HK-2 (cell line): ENCODE measurements at regions not wholly inside any gene's neighbourhood (a gene's known extent, or its start where the extent isn't known, plus 50 kb on each side); places are given as distances from the start of the nearest gene placed in this dataset.
A peak's percentile ranks its signal among the peaks of the same experiment; 100 is the strongest.

Experiments
- DNase-seq: peaks from one replicate; pipeline ENCODE4 v3.0.0-alpha.2; 2018; ENCODE audit not compliant: unreplicated experiment

- no peak for DNase-seq
Measured at GRCh38 chr4:33296876-33297455, 2576.8 kb downstream of the PCDH7 start.

GRCh38 chr4:33302321-33302720, 2582.2 kb downstream of the PCDH7 start:
- DNase-seq: no peak

- no peak for DNase-seq
Measured at GRCh38 chr4:33306131-33306530, 2586.0 kb downstream of the PCDH7 start.

GRCh38 chr4:33316033-33316432, 2595.9 kb downstream of the PCDH7 start:
- no peak for DNase-seq

GRCh38 chr4:33316578-33316977, 2596.4 kb downstream of the PCDH7 start:
- no peak for DNase-seq

GRCh38 chr4:33323393-33323792, 2603.2 kb downstream of the PCDH7 start:
- no peak for DNase-seq

DNA sequence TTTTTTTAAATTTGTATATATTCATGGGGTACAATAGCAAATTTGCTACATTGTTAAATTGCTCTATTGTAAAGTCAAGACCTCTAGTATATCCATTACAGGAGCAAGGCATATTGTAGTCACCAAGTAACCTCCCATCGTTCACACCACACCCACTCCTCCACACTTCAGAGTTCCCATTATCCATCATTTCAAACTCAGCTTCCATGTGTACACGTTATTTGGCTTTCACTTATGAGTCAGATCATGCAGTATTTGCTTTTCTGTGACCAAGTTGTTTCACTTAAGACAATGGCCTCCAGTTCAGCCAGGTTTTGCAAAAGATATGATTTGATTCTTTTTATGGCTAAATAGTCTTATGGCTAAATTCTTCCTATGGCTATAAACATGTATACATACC, 2614.2 kb downstream of the PCDH7 start:
- DNase-seq: no peak

- DNase-seq: no peak
Measured at GRCh38 chr4:33339762-33340161, 2619.6 kb downstream of the PCDH7 start.

DNA sequence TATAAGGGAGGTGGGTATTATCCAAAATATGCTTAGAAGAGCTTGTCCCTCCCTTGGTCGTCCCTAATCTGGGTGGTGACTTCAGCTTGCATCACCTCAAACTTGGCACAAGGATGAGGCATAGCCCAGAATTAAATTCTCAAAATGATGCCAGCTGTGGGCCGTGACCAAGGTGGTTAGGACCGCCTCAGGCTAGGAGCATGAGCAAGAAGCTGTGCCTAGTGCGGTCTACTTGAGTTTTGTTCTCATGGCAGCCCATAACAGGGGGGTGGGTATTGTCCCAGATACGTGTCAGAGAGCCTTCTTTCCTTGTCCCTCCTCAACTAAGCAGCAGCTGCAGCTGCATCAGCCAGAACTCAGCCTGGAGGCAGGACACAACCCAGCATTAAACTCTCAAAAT, 2620.0 kb downstream of the PCDH7 start:
- no peak for DNase-seq

DNA sequence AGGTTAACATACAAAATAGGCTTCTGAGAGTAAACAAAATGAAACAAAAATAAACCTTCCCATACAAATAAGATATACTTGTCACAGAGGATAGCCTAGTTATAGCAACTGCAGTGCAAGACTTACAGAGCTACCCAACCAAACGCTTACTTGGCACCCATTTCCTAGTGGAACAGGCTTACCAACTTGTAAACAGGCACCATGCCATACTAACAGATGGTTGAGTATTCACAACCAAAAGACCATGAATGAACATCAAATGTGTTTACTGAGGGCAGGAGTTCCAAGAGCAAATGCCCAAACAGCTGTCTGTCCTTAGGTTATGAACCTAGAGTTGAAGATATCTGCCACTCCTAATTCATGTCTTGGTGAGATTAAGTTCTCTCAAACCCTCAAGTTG, 2629.2 kb downstream of the PCDH7 start:
- DNase-seq: no peak

DNA sequence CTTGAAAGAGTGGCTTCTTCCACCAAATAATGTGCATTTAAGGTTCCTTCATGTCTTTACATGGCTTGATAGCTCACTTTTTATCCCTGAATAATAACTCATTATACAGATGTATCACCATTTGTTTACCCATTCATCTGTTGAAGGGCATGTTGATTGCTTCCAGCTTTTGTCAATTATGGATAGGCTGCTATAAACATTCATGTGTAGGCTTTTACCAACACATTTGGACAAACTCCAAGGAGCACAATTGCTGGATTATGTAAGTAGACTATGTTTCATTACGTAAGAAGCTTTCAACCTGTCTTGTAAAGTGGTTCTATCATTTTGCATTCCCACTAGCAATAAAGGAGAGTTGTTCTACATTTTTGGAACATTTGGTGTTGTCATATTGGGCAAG, 2637.0 kb downstream of the PCDH7 start:
- DNase-seq: no peak

GRCh38 chr4:33369446-33369845, 2649.3 kb downstream of the PCDH7 start:
- DNase-seq: peak; percentile 1

GRCh38 chr4:33381816-33382215, 2661.6 kb downstream of the PCDH7 start:
- no peak for DNase-seq

- no peak for DNase-seq
Measured at GRCh38 chr4:33386764-33387163, 2666.6 kb downstream of the PCDH7 start.

DNA sequence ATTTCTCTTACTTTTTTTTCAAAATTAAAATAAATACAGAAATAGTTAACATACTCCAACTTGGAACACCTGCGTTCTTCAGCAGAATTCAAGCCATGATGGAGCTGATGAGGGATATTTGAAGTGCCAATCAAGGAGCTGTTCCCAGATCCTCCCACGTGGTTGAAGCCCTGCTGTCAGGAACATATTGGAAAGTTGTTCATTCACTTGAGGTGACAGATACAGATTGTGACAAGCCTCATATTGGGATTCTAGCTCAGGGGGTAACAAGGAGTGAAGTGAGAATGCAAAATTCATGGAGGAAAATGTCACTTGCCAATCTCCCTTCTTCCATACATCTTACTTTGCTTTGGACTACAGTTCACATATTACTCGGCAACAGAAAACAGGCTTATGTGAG, 2670.8 kb downstream of the PCDH7 start:
- DNase-seq: no peak

GRCh38 chr4:33395731-33396485, 2675.7 kb downstream of the PCDH7 start:
- DNase-seq: no peak

DNA sequence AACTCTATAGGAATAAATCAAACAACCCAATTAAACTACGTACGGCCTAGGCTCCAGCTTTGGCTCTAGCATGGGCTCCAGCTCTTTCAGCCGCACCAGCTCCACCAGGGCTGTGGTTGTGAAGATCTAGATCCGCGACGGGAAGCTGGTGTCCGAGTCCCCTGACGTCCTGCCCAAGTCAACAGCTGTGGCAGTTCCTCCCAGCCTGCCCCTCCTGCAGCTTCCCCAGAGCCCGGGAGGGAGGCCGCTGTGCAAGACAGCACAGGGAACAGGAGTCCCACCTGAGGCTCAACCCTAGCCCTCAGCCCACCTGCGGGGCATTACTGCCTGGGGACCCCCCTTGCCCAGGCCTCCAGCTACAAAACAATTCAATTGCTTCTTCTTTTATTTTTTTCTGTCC, 2680.3 kb downstream of the PCDH7 start:
- DNase-seq: no peak

DNA sequence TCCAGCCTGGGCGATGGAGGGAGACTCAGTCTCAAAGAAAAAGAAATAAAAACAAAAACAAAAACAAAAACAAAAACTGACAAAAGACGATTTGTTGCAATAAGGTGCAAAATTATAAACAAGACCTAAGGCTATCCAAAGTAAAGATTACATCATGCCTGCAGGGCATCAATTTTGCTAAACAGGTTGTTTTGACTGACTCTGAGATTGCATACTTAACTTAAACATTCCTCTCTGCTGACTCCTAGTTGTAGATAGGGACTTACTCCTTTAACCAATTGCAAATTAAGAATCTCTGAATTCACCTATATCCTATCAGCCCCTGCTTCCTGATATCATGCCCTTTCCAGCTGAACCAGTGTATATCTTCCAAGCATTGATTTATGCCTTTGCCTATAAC, 2687.3 kb downstream of the PCDH7 start:
- DNase-seq: no peak

GRCh38 chr4:33411182-33411581, 2691.0 kb downstream of the PCDH7 start:
- DNase-seq: no peak

DNA sequence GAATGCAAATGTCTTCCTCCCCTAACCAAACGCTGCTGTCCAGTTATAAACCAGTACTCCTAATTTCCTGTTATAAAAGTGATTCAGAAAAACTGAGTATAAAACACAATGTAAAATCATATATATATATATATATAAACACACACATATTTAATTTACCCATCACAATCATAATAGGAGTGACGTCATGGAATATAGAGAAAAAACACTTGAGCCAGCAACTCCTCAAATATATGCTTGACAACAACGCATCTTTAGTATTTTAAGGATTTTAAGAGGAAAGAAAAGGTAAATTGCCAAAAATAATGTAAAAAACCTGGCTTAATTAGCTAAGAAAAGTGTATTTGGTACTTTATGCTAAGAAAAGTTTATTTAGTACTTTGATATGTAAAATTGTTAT, 2701.7 kb downstream of the PCDH7 start:
- no peak for DNase-seq

GRCh38 chr4:33422656-33423055, 2702.5 kb downstream of the PCDH7 start:
- DNase-seq: no peak

GRCh38 chr4:33425936-33426335, 2705.8 kb downstream of the PCDH7 start:
- no peak for DNase-seq

GRCh38 chr4:33427676-33428075, 2707.5 kb downstream of the PCDH7 start:
- DNase-seq: no peak

DNA sequence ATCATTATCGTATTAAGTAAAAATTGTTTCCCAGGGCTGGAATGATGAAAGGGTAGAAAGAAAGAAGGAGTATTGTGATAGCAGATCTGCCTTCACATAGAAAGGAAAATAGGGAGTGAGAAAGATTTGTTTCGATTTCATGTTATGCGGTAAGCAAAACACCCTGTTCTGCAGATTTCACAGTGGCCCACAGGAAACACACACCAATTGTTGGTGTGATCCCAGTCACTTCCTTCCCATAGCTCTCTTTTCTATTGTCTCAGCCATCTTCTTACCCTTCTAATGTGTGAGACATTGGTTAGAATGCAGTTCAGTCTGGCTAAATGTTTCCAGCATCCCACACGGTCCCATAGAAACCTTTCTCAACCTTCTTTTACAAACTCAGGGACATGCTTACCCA, 2709.8 kb downstream of the PCDH7 start:
- DNase-seq: no peak
